ENCODE measurements at regions not wholly inside any gene's neighbourhood (a gene's known extent, or its start where the extent isn't known, plus 50 kb on each side); places are given as distances from the start of the nearest gene placed in this dataset.
A peak's percentile ranks its signal among the peaks of the same experiment; 100 is the strongest.
"Not testable (repeated sequence)": the region's sequence is repeated elsewhere in the genome, so short reads cannot be mapped to it uniquely, and the experiment has no call there.

DNA sequence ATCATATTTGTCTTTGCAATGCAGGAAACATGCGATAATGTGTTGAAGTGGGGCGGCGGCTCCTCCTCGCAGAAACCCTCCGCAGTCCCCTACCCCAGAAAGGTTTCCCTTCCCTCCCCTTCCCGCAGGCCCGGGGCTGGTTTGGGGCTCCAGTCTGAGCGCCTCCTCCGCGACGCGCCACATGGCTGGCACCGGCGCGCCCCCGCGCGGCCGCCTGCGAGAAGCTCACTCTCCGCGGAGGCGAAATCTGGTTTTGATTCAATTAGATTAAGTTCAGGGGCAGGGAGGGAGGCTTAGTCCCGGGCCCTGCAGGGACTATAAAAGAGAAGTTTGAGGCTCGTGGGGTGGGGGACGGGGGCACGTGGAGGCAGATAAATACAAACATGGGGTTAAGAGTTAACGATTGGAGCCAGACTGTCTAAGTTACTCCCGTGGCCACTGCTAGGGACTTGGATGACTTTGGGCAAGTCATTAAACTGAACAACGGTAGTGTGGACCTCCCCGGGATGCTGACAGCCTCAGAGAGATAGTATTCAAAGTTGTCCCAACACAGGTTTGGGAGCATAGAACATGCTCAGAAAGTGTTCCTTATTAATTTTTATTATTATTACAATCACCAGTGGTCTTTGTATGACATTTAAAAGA is 69.4 kb downstream of the MSX2 start:
- peak; percentile 75 for DNase-seq (ENCODE audit: low spot score)
- TF ChIP-seq, protein P1, sequence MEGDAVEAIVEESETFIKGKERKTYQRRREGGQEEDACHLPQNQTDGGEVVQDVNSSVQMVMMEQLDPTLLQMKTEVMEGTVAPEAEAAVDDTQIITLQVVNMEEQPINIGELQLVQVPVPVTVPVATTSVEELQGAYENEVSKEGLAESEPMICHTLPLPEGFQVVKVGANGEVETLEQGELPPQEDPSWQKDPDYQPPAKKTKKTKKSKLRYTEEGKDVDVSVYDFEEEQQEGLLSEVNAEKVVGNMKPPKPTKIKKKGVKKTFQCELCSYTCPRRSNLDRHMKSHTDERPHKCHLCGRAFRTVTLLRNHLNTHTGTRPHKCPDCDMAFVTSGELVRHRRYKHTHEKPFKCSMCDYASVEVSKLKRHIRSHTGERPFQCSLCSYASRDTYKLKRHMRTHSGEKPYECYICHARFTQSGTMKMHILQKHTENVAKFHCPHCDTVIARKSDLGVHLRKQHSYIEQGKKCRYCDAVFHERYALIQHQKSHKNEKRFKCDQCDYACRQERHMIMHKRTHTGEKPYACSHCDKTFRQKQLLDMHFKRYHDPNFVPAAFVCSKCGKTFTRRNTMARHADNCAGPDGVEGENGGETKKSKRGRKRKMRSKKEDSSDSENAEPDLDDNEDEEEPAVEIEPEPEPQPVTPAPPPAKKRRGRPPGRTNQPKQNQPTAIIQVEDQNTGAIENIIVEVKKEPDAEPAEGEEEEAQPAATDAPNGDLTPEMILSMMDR (IDR thresholded peaks at IDR 0.05; ENCODE audit: extremely low read depth, insufficient read depth, missing control alignments): peak; percentile 94
- in situ Hi-C loops (cut with MboI; ENCODE audit: low pct_unique_long_range_greater_than_20kb, low sequenced_read_pairs, unreplicated experiment): no loop called here

DNA sequence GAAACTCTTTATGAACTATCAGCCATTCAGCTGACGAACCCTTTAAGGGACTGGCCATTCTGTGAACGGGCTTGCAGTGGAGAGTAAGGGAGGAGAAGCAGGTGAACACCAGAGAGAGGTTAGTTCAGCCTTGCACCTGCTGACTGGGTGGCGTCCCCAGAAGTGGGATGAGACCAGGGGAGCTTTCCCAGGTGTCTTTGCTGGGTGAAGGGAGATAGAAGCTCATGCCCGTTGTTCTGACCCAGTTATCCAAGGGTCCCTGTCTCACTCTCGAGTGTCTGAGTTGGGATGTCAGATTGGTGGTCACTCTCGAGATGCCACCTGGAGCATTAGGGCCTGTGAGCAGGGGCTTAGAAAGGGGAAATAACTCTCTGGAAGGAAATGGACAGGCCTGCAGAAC is 68.7 kb downstream of the MSX2 start:
- DNase-seq (ENCODE audit: low spot score): no peak
- TF ChIP-seq, protein P1 (IDR thresholded peaks at IDR 0.05; ENCODE audit: extremely low read depth, insufficient read depth, missing control alignments): no peak
- in situ Hi-C loops (cut with MboI; ENCODE audit: low pct_unique_long_range_greater_than_20kb, low sequenced_read_pairs, unreplicated experiment): no loop called here

DNA sequence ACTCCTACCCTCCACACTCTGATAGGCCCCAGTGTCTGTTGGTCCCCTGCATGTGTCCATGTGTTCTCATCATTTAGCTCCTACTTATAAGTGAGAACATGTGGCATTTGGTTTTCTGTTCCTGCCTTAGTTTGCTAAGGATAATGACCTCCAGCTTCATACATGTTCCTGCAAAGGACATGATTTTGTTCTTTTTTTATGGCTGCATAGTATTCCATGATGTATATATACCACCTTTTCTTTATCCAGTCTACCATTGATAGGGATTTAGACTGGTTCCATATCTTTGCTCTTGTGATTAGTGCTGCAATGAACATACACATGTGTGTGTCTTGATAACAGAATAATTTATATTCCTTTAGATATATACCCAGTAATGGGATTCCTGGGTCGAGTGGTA is 67.9 kb downstream of the MSX2 start:
- DNase-seq (ENCODE audit: low spot score); in situ Hi-C loops (cut with MboI; ENCODE audit: low pct_unique_long_range_greater_than_20kb, low sequenced_read_pairs, unreplicated experiment): not testable (repeated sequence)

DNA sequence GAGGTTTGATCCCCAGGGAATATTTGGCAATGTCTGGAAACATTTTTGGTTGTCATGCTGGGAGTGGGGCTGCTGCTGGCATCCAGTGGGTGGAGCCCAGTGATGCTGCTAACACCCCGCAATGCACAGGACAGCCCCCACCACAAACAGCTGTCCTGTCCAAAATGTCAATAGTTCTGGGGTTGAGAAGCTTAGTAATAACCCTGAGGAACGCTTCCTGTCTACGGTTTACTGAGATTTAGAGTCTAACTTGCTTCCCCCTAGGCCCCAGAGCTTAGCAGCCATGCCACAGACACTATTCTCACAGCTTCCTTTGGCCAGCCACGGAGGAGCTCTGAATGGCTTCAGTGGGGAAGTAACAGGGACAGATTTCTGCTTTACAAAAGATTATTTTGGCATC is 66.5 kb downstream of the MSX2 start:
- in situ Hi-C loops (cut with MboI; ENCODE audit: low pct_unique_long_range_greater_than_20kb, low sequenced_read_pairs, unreplicated experiment): no loop called here
- no peak for DNase-seq (ENCODE audit: low spot score)
- TF ChIP-seq, protein P1 (IDR thresholded peaks at IDR 0.05; ENCODE audit: extremely low read depth, insufficient read depth, missing control alignments): no peak

DNA sequence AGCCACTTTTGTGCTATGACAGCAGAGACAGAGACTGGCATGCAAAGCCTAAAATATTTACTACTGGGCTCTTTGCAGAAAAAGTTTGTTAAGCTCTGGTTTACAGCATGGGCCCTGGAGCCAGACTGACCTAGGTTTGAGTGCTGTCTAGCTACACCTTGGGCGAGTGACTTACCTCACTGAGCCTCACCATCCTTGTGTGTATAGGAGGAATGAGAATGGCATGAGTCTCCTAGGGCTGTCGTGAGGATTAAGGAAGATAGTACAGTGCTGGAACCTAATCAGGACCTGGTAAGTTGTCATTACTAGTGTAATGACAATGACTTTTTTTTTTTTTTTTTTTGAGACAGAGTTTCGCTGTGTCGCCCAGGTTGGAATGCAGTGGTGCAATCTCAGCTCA is 65.2 kb downstream of the MSX2 start:
- in situ Hi-C loops (cut with MboI; ENCODE audit: low pct_unique_long_range_greater_than_20kb, low sequenced_read_pairs, unreplicated experiment): no loop called here
- DNase-seq (ENCODE audit: low spot score): no peak
- TF ChIP-seq, protein P1 (IDR thresholded peaks at IDR 0.05; ENCODE audit: extremely low read depth, insufficient read depth, missing control alignments): no peak

DNA sequence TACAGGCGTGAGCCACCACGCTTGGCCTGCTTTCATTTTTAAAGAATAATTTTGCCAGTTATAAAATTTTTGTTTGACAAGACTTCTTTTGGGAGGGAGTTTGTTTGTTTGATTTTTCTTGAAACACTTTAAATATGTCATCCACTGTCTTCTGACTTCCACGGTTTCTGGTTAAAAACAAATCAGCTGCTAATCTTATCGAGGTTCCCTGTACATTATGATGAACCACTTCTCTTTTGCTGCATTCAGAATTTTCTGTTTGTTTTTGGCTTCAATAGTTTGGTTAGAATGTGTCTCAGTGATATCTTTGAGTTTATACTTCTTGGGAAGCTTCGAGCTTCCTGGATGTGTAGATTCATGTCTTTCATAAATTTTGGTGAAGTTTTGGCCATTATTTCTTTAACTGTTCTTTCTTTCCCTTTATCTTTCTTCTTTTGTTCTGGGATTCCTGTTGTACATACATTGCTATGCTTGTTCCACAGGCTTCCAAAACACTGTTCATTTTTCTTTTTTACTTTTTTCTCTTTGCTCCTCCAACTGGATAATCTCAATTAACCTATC is 60.8 kb downstream of the MSX2 start:
- in situ Hi-C loops (cut with MboI; ENCODE audit: low pct_unique_long_range_greater_than_20kb, low sequenced_read_pairs, unreplicated experiment): no loop called here
- DNase-seq (ENCODE audit: low spot score): no peak
- TF ChIP-seq, protein P1 (IDR thresholded peaks at IDR 0.05; ENCODE audit: extremely low read depth, insufficient read depth, missing control alignments): no peak
